OCI-LY1 (cell line): ENCODE measurements at regions not wholly inside any gene's neighbourhood (a gene's known extent, or its start where the extent isn't known, plus 50 kb on each side); places are given as distances from the start of the nearest gene placed in this dataset.

ENCODE experiments used
- H2AFZ ChIP-seq: fragments of 200-600 bp; sonication (generic), shearing (Covaris generic); 2 replicates; pipeline ENCODE4 v1.6.0; 2014; ENCODE audit warnings: antibody characterized with exemption, mild to moderate bottlenecking, low read length
- H3F3A ChIP-seq: fragments of 200-600 bp; sonication (generic), shearing (Covaris generic); 2 replicates; pipeline ENCODE4 v1.6.0; 2014; ENCODE audit warnings: mild to moderate bottlenecking, antibody characterized with exemption, low read length, moderate library complexity; ENCODE audit not compliant: insufficient read depth
- H3K27ac ChIP-seq: fragments of 200-600 bp; sonication (generic); 2 replicates; pipeline ENCODE4 v1.5.1; 2014; ENCODE audit warnings: low read length, mixed run types, mild to moderate bottlenecking, low read depth; ENCODE audit not compliant: poor library complexity, severe bottlenecking
- H3K27me3 ChIP-seq: fragments of 200-600 bp; sonication (generic); 2 replicates; pipeline ENCODE4 v1.6.0; 2014; ENCODE audit warnings: antibody characterized with exemption, mild to moderate bottlenecking, low read length, moderate library complexity; ENCODE audit not compliant: insufficient read depth
- H3K36me3 ChIP-seq: fragments of 200-600 bp; sonication (generic); 2 replicates; pipeline ENCODE4 v1.6.1; 2014; ENCODE audit warnings: mild to moderate bottlenecking, antibody characterized with exemption, low read length, moderate library complexity, mixed read lengths; ENCODE audit not compliant: insufficient read depth
- H3K4me1 ChIP-seq: fragments of 200-600 bp; sonication (generic); 2 replicates; pipeline ENCODE4 v1.5.1; 2014; ENCODE audit warnings: mild to moderate bottlenecking, low read length, moderate library complexity; ENCODE audit not compliant: insufficient read depth, severe bottlenecking
- H3K4me2 ChIP-seq: fragments of 200-600 bp; sonication (generic), shearing (Covaris generic); 2 replicates; pipeline ENCODE4 v1.6.1; 2014; ENCODE audit warnings: low read length
- H3K4me3 ChIP-seq: fragments of 200-600 bp; sonication (generic); 2 replicates; pipeline ENCODE4 v1.5.1; 2014; ENCODE audit warnings: low read length, low read depth, mild to moderate bottlenecking, mixed read lengths; ENCODE audit not compliant: poor library complexity, severe bottlenecking
- H3K79me2 ChIP-seq: fragments of 200-600 bp; shearing (Covaris generic); 2 replicates; pipeline ENCODE4 v1.6.1; 2016; ENCODE audit warnings: mixed run types, low read length, mixed read lengths; ENCODE audit not compliant: insufficient read depth
- H3K9ac ChIP-seq: fragments of 200-600 bp; sonication (generic), shearing (Covaris generic); 2 replicates; pipeline ENCODE4 v1.6.1; 2014; ENCODE audit warnings: mild to moderate bottlenecking, low read length, mixed read lengths
- H3K9me2 ChIP-seq: fragments of 200-600 bp; sonication (generic), shearing (Covaris generic); 2 replicates; pipeline ENCODE4 v1.6.1; 2014; ENCODE audit warnings: low read depth, mild to moderate bottlenecking, low read length, mixed read lengths
- H3K9me3 ChIP-seq: fragments of 200-600 bp; shearing (Covaris generic); 2 replicates; pipeline ENCODE4 v1.6.1; 2014; ENCODE audit warnings: low read length, mixed read lengths
- H4K20me1 ChIP-seq: fragments of 200-600 bp; sonication (generic), shearing (Covaris generic); 2 replicates; pipeline ENCODE4 v1.6.0; 2016; ENCODE audit warnings: mild to moderate bottlenecking, low read length; ENCODE audit not compliant: insufficient read depth
- CTCF ChIP-seq: fragments of 200-600 bp; sonication (generic), shearing (Covaris generic); IDR thresholded peaks from 2 replicates; pipeline ENCODE4 v1.5.1; 2017; ENCODE audit warnings: mild to moderate bottlenecking, antibody characterized with exemption, low read length, moderate library complexity, mixed read lengths
- EZH2 ChIP-seq: fragments of 200-600 bp; sonication (generic), shearing (Covaris generic); IDR thresholded peaks from 2 replicates; pipeline ENCODE4 v1.8.0; 2017; ENCODE audit warnings: borderline replicate concordance, mixed run types, mild to moderate bottlenecking, antibody characterized with exemption, low read length, moderate library complexity, mixed read lengths

GRCh38 chr12:77334806-77335205 is 269.4 kb upstream of the E2F7 start:
- Histone ChIP-seq H3K4me3 (no peak overlapping the region), H2AFZ (no peak overlapping the region), H3F3A (no peaks in the 10 kb centered on the region), H3K4me2 (no peak overlapping the region), H3K4me1 (no peaks in the 10 kb centered on the region), H3K27ac (no peak overlapping the region), H3K36me3 (no peaks in the 10 kb centered on the region), H4K20me1 (no peaks in the 10 kb centered on the region), H3K9me3 (no peaks in the 10 kb centered on the region), H3K27me3 (no peaks in the 10 kb centered on the region), H3K9me2 (no peaks in the 10 kb centered on the region), H3K9ac (no peak overlapping the region), H3K79me2 (no peaks in the 10 kb centered on the region)
- TF ChIP-seq EZH2 (no peak), CTCF (no peak)

GRCh38 chr12:77328326-77328725 is 263.0 kb upstream of the E2F7 start:
- H3K4me2 ChIP-seq = no peak overlapping the region

GRCh38 chr12:77325511-77326236 is 260.3 kb upstream of the E2F7 start:
- Histone ChIP-seq H3F3A (no peaks in the 10 kb centered on the region), H3K79me2 (no peaks in the 10 kb centered on the region), H3K27ac (no peak overlapping the region), H3K4me1 (no peaks in the 10 kb centered on the region), H3K36me3 (no peaks in the 10 kb centered on the region), H3K9me3 (no peaks in the 10 kb centered on the region), H2AFZ (no peak overlapping the region), H3K27me3 (no peaks in the 10 kb centered on the region), H3K9ac (no peak overlapping the region), H3K4me3 (no peak overlapping the region), H3K4me2 (no peak overlapping the region), H3K9me2 (no peaks in the 10 kb centered on the region), H4K20me1 (no peaks in the 10 kb centered on the region)
- TF ChIP-seq CTCF (no peak), EZH2 (no peak)

More at GRCh38 chr12:77328326-77328725, 263.0 kb upstream of the E2F7 start:
- no peaks in the 10 kb centered on the region for H3K79me2 ChIP-seq
- no peaks in the 10 kb centered on the region for H4K20me1 ChIP-seq
- TF ChIP-seq EZH2 = no peak
- no peak for TF ChIP-seq CTCF
- no peaks in the 10 kb centered on the region for H3K9me2 ChIP-seq
- H3K9me3 ChIP-seq = no peaks in the 10 kb centered on the region
- H3F3A ChIP-seq = no peaks in the 10 kb centered on the region
- H3K4me3 ChIP-seq = no peak overlapping the region
- no peaks in the 10 kb centered on the region for H3K4me1 ChIP-seq
- H3K27me3 ChIP-seq = no peaks in the 10 kb centered on the region
- H3K9ac ChIP-seq = no peak overlapping the region
- H2AFZ ChIP-seq = no peak overlapping the region
- no peak overlapping the region for H3K27ac ChIP-seq
- H3K36me3 ChIP-seq = no peaks in the 10 kb centered on the region
